B cell (primary cell): ENCODE measurements at regions not wholly inside any gene's neighbourhood (a gene's known extent, or its start where the extent isn't known, plus 50 kb on each side); places are given as distances from the start of the nearest gene placed in this dataset.

Source experiments
- CTCF ChIP-seq: fragments of 200-600 bp; IDR thresholded peaks from one replicate; pipeline ENCODE4 v1.8.0; 2022; ENCODE audit warnings: antibody characterized with exemption, mild to moderate bottlenecking
- EZH2 ChIP-seq: IDR thresholded peaks from 2 replicates; pipeline ENCODE4 v1.6.1; 2012; ENCODE audit warnings: borderline replicate concordance, low read depth, mild to moderate bottlenecking, moderate library complexity, low read length; ENCODE audit not compliant: insufficient read depth, poor library complexity, severe bottlenecking

DNA sequence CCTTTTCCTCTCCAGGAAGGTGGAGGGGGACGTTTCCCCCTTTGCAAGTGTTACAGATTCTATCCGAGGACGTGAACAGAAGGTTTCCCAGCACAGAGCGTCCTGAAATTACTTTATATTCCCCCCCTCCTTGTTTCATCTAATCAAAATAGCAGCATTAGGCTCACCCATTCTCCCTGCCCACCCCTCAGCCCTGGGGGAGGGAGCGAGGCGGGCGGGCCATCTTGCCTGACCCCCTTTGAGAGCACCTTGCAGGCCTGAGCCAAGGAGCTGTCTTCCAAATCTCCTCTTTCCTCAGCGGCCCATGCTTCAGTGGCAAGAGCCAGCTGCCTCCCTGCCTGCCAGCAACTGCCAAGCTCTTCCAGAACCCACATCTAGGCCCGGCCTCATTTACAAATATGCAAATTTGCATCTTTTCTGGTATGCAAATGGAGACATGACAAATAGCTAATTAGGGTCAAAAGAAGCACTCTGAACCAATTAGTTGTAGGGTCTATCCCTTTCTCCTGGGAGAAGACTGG, 69.1 kb upstream of the POU3F1 start:
- TF ChIP-seq CTCF (no peak), EZH2 (no peak)
